ENCODE measurements at regions not wholly inside any gene's neighbourhood (a gene's known extent, or its start where the extent isn't known, plus 50 kb on each side); places are given as distances from the start of the nearest gene placed in this dataset.
"Not testable (repeated sequence)": the region's sequence is repeated elsewhere in the genome, so short reads cannot be mapped to it uniquely, and the experiment has no call there.

GRCh38 chr3:98644168-98644567 is 50.8 kb upstream of the CPOX start:
- DNase-seq (ENCODE audit: low spot score), result no peak

DNA sequence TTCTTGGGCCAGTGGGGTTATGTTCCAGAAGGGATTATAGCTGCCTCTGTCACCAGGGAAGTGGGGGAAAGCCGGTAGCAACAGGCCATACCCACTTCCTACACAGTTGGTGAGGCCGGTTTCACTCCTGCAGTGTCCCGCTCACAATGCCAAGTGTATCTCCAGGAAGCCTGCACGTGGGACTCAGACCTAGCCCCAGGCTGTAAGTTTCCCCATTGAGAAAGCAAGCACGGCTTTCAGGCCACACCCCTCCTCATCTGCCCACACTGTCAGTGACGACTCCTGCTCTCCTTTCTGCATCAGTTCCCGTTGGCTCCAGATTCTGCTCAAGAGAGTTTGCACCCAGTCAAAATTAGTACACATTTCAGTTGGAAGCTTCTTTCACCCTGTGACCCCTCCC is 51.6 kb upstream of the CPOX start:
- no peak for DNase-seq (ENCODE audit: low spot score)

DNA sequence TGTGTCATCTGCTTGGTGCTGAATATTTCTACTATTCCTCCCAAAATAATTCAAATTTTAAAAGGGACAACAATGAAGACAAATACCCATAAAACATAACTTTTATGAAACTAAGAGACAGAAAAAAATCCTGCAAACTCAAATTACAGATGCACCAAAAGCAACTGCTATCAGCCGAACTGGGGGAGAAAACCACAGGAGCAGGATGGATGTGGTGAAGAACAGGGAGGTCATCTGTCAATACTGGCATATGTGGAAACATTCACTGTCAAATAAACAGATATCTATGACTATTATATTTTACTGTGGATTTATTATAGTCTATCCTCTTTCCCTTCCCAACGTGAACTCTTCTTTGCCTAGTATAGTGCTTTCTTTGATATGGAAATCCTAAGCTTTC is 53.3 kb upstream of the CPOX start:
- DNase-seq (ENCODE audit: low spot score), result no peak

DNA sequence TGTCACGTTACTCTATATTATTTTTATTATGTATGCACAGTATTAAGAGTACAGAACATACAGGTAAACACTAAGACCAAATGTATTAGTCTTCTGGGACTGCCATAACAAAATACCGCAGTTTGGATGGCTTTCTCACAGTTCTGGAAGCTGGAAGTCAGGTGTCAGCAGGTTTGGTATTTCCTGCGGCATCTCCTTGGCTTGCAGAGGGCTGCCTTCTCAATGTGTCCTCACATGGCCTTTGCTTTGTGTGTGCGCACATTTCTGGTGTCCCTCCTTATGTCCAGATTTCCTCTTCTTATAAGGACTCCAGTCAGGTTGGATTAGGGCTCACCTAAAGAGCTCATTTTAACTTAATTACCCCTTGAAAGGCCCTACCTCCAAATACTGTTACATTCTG is 53.8 kb upstream of the CPOX start:
- no peak for DNase-seq (ENCODE audit: low spot score)

GRCh38 chr3:98650971-98651779 is 57.8 kb upstream of the CPOX start:
- DNase-seq (ENCODE audit: low spot score), result no peak

DNA sequence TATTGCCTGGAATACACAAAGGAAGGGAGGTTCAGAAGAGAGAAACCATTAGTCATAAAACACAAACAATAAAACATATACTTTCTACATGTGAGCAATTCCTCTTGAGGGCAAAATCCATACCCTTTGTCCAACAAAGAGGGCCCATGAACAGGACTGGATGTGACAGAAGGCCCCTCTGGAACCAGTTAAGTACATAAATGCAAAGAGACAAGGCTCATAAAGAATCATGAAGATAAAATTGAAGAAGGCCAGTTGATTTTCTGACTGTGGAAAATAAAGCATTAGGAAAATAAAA is 58.3 kb upstream of the CPOX start:
- DNase-seq (ENCODE audit: low spot score), result no peak

GRCh38 chr3:98655666-98656065 is 62.3 kb upstream of the CPOX start:
- DNase-seq (ENCODE audit: low spot score), result no peak

GRCh38 chr3:98657457-98657856 is 64.0 kb upstream of the CPOX start:
- DNase-seq (ENCODE audit: low spot score), result peak; percentile 33

GRCh38 chr3:98662699-98663098 is 69.3 kb upstream of the CPOX start:
- DNase-seq (ENCODE audit: low spot score), result no peak

GRCh38 chr3:98670020-98670419 is 76.6 kb upstream of the CPOX start:
- DNase-seq (ENCODE audit: low spot score), result no peak

DNA sequence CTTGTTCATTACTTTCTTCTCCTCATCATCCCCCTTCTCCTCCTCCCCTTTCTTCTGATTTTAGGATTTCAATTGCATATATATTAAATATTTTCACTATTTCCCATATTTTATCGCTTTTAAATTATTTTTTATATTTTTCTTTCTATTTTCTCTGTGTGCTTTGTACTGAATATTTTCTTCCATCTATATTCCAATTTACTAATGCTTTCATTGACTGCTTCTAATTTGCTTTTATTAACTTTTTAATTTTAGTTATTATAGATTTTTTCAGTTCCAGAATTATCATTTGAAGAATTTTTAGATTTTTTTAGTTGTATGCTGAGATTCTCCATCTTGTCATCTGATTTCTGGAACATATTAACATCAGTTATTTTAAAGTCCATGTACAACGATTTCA is 83.2 kb upstream of the ST3GAL6 start:
- no peak for DNase-seq (ENCODE audit: low spot score)

GRCh38 chr3:98680723-98681122 is 82.4 kb upstream of the ST3GAL6 start:
- no peak for DNase-seq (ENCODE audit: low spot score)

- no peak for DNase-seq (ENCODE audit: low spot score)
These were observed 81.7 kb upstream of the ST3GAL6 start for GRCh38 chr3:98681486-98681885.

- DNase-seq (ENCODE audit: low spot score), result not testable (repeated sequence)
These were observed 80.7 kb upstream of the ST3GAL6 start for GRCh38 chr3:98682391-98682790.

- DNase-seq (ENCODE audit: low spot score), result no peak
These were observed 74.8 kb upstream of the ST3GAL6 start for GRCh38 chr3:98688363-98688762.

- no peak for DNase-seq (ENCODE audit: low spot score)
These were observed 72.3 kb upstream of the ST3GAL6 start for GRCh38 chr3:98690876-98691275.

- DNase-seq (ENCODE audit: low spot score), result no peak
These were observed 71.2 kb upstream of the ST3GAL6 start for GRCh38 chr3:98691897-98692296.

- no peak for DNase-seq (ENCODE audit: low spot score)
These were observed 70.2 kb upstream of the ST3GAL6 start for GRCh38 chr3:98692787-98693473.

GRCh38 chr3:98695796-98696195 is 67.3 kb upstream of the ST3GAL6 start:
- no peak for DNase-seq (ENCODE audit: low spot score)

DNA sequence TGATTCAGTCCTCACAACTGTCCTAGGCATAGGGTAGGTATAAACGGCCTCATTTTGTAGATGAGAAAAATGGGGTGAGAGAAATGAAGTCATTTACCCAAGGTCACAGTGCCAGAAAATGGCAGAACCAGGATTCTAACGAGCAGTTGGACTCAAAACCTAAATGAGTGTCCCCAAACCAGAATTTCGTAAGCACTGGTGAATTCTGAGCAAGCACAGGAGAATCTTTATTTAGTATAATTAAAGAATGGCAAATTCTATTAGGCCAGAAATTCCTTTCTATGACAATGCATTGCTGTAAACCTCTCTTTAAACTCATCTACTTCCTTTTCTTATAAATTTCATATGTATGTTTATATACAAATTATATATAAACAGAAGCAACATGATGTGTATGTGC is 66.8 kb upstream of the ST3GAL6 start:
- DNase-seq (ENCODE audit: low spot score), result not testable (repeated sequence)

- DNase-seq (ENCODE audit: low spot score), result no peak
These were observed 65.9 kb upstream of the ST3GAL6 start for GRCh38 chr3:98697225-98697624.

- no peak for DNase-seq (ENCODE audit: low spot score)
These were observed 64.0 kb upstream of the ST3GAL6 start for GRCh38 chr3:98699132-98699531.

GRCh38 chr3:98701071-98701675 is 62.0 kb upstream of the ST3GAL6 start:
- no peak for DNase-seq (ENCODE audit: low spot score)

DNA sequence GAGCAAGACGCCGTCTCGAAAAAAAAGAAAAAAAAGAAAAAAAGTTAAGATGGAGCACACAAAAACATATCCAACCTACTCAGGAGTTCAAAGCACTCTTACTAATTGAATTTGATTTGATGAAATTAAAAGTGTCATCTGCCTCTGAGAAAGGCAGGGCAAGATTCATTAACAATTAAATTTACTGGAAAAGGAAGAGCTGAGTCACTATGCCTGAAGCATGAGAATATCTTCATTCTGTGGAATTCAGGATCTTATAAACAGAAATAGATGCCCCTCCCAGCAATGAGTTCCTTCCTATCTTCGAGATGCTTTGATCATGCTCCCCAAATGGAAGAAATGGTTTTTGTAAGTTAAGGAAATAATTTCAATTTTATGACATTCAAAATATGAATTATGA is 61.0 kb upstream of the ST3GAL6 start:
- DNase-seq (ENCODE audit: low spot score), result no peak

Data from germinal center (tissue), 1 donor.